Gastrocnemius medialis (tissue), 4 donors: ENCODE measurements at regions not wholly inside any gene's neighbourhood (a gene's known extent, or its start where the extent isn't known, plus 50 kb on each side); places are given as distances from the start of the nearest gene placed in this dataset.

Experiments
- POLR2A ChIP-seq, 2 donors: fragments of 450-650 bp; IDR thresholded peaks; one replicate each; pipeline ENCODE4 v1.6.1; 2017; ENCODE audit warnings: antibody characterized with exemption in 2 of 2, mild to moderate bottlenecking in 2 of 2, moderate library complexity in 2 of 2
- TF ChIP-seq, protein P1 (sequence below), 5 experiments: fragments of 450-650 bp in 3 of 5; fragments of 200-600 bp in 2 of 5; sonication (generic) in 2 of 5; IDR thresholded peaks in 4 of 5; conservative IDR thresholded peaks in 1 of 5; 1 replicate in 4 of 5; 2 replicates in 1 of 5; pipeline ENCODE4 v1.5.1; 2016 to 2019; ENCODE audit warnings: antibody characterized with exemption in 5 of 5, mild to moderate bottlenecking in 3 of 5, moderate library complexity in 3 of 5

GRCh38 chr20:23282111-23282510, 68.5 kb upstream of the NXT1 start:
- TF ChIP-seq, protein P1, sequence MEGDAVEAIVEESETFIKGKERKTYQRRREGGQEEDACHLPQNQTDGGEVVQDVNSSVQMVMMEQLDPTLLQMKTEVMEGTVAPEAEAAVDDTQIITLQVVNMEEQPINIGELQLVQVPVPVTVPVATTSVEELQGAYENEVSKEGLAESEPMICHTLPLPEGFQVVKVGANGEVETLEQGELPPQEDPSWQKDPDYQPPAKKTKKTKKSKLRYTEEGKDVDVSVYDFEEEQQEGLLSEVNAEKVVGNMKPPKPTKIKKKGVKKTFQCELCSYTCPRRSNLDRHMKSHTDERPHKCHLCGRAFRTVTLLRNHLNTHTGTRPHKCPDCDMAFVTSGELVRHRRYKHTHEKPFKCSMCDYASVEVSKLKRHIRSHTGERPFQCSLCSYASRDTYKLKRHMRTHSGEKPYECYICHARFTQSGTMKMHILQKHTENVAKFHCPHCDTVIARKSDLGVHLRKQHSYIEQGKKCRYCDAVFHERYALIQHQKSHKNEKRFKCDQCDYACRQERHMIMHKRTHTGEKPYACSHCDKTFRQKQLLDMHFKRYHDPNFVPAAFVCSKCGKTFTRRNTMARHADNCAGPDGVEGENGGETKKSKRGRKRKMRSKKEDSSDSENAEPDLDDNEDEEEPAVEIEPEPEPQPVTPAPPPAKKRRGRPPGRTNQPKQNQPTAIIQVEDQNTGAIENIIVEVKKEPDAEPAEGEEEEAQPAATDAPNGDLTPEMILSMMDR (IDR thresholded peaks at IDR 0.05 in 4 of 5, conservative IDR thresholded peaks at IDR 0.05 in 1 of 5): no peak
- no peak for TF ChIP-seq POLR2A (IDR thresholded peaks at IDR 0.05)
